HCT116 (cell line): ENCODE measurements at regions not wholly inside any gene's neighbourhood (a gene's known extent, or its start where the extent isn't known, plus 50 kb on each side); places are given as distances from the start of the nearest gene placed in this dataset.

Experiments
- ATAC-seq: fragments of 200-7000 bp; cut with Tn5 transposase; 2 replicates; pipeline ENCODE4 v1.9.1; 2020; ENCODE audit warnings: mild to moderate bottlenecking, moderate library complexity
- BruUV-seq: library from RNA; stranded (reverse); fragments of 400-500 nt; replicated peaks from 2 replicates; lab custom pipeline; 2021; lab: Mats Ljungman, UMichigan
- CTCF ChIA-PET: fragments of 300-600 bp; sonication (Branson Sonifier 250); formaldehyde crosslinking; loops from one replicate; lab custom pipeline; 2021; ENCODE audit warnings: antibody characterized with exemption; lab: Charles Lee
- POLR2A ChIA-PET: fragments of 300-600, 350-600 bp; sonication (Branson Sonifier 250); formaldehyde crosslinking; loops from one replicate; lab custom pipeline; 2021; ENCODE audit warnings: antibody characterized with exemption; lab: Charles Lee
- RAD21 ChIA-PET, 2 experiments: fragments of 300-600 bp; sonication (Branson Sonifier 250); formaldehyde crosslinking; loops; one replicate each; lab custom pipeline; 2023; ENCODE audit warnings: low total read pairs in 2 of 2; ENCODE audit not compliant: uncharacterized antibody in 2 of 2, unreplicated experiment in 2 of 2, low non-redundant PET in 1 of 2; lab: Charles Lee
- DNase-seq: peaks from one replicate; pipeline ENCODE4 v3.0.0-alpha.2; 2010; ENCODE audit warnings: low read depth, low spot score
- H2AFZ ChIP-seq: fragments of 200-600 bp; shearing (Covaris generic), sonication (generic); 2 replicates; pipeline ENCODE4 v1.6.1; 2017; ENCODE audit warnings: low read depth, mixed run types, mixed read lengths, antibody characterized with exemption, low read length; ENCODE audit not compliant: poor library complexity, severe bottlenecking
- H3K27ac ChIP-seq: 2 replicates; pipeline ENCODE4 v1.5.1; 2012; ENCODE audit warnings: low read depth, low read length
- H3K27me3 ChIP-seq: fragments of 200-600 bp; sonication (generic); 2 replicates; pipeline ENCODE4 v1.6.1; 2016; ENCODE audit warnings: mixed run types, low read length, mixed read lengths; ENCODE audit not compliant: insufficient read depth
- H3K36me3 ChIP-seq, 2 experiments: fragments of 200-500 bp in 1 of 2; fragments of 200-600 bp in 1 of 2; sonication (Bioruptor generic) in 1 of 2; sonication (generic) in 1 of 2; 2 replicates each; pipeline versions ENCODE4 v1.5.1 to v1.6.1; 2014 to 2016; ENCODE audit warnings: low read length in 2 of 2, inconsistent platforms in 1 of 2, mixed read lengths in 1 of 2, mixed run types in 1 of 2; ENCODE audit not compliant: insufficient read depth in 2 of 2, control insufficient read depth in 1 of 2
- H3K4me1 ChIP-seq, 2 experiments: fragments of 200-600 bp in 1 of 2; sonication (generic) in 1 of 2; 2 replicates each; pipeline versions ENCODE4 v1.5.1 to v1.6.1; 2012 to 2017; ENCODE audit warnings: low read length in 2 of 2, inconsistent platforms in 1 of 2, mild to moderate bottlenecking in 1 of 2, mixed read lengths in 1 of 2, mixed run types in 1 of 2, moderate library complexity in 1 of 2; ENCODE audit not compliant: insufficient read depth in 2 of 2, control insufficient read depth in 1 of 2
- H3K4me2 ChIP-seq: fragments of 200-600 bp; sonication (generic); 2 replicates; pipeline ENCODE4 v1.6.1; 2017; ENCODE audit warnings: mixed run types, low read length, mixed read lengths
- H3K4me3 ChIP-seq, 2 experiments: fragments of 200-600 bp in 1 of 2; sonication (generic) in 1 of 2; replicated peaks in 1 of 2; 2 replicates each; pipeline ENCODE4 v1.5.1; 2011 to 2016; ENCODE audit warnings: low read length in 2 of 2, control low read depth in 1 of 2, low read depth in 1 of 2, mild to moderate bottlenecking in 1 of 2, mixed read lengths in 1 of 2, mixed run types in 1 of 2
- H3K79me2 ChIP-seq: fragments of 200-600 bp; sonication (generic); 2 replicates; pipeline ENCODE4 v1.6.1; 2017; ENCODE audit warnings: mild to moderate bottlenecking, mixed run types, low read length, moderate library complexity, mixed read lengths; ENCODE audit not compliant: insufficient read depth
- H3K9ac ChIP-seq: fragments of 200-600 bp; sonication (generic); 2 replicates; pipeline ENCODE4 v1.6.1; 2016; ENCODE audit warnings: low read length, mixed read lengths
- H3K9me2 ChIP-seq: fragments of 200-600 bp; sonication (generic), shearing (Covaris generic); 2 replicates; pipeline ENCODE4 v1.6.1; 2017; ENCODE audit warnings: mixed run types, mild to moderate bottlenecking, moderate library complexity; ENCODE audit not compliant: insufficient read depth
- H3K9me3 ChIP-seq, 2 experiments: fragments of 200-500 bp in 1 of 2; fragments of 200-600 bp in 1 of 2; sonication (Bioruptor generic) in 1 of 2; sonication (generic) in 1 of 2; 2 replicates each; pipeline ENCODE4 v1.6.1; 2014 to 2017; ENCODE audit warnings: low read length in 2 of 2, mixed read lengths in 2 of 2, inconsistent platforms in 1 of 2, low read depth in 1 of 2, mild to moderate bottlenecking in 1 of 2, mixed run types in 1 of 2, moderate library complexity in 1 of 2; ENCODE audit not compliant: control insufficient read depth in 1 of 2, insufficient read depth in 1 of 2
- H4K20me1 ChIP-seq: fragments of 200-600 bp; sonication (generic), shearing (Covaris generic); 2 replicates; pipeline ENCODE4 v1.6.1; 2017; ENCODE audit warnings: mixed run types, mild to moderate bottlenecking, moderate library complexity; ENCODE audit not compliant: insufficient read depth
- CBX3 ChIP-seq: IDR thresholded peaks from 2 replicates; pipeline ENCODE4 v1.6.1; 2012; ENCODE audit warnings: low read depth
- CTCF ChIP-seq, 3 experiments: fragments of 200-600 bp in 1 of 3; sonication (generic) in 1 of 3; IDR thresholded peaks in 2 of 3; conservative IDR thresholded peaks in 1 of 3; 2 replicates each; pipeline ENCODE4 v1.5.1; 2012 to 2017; ENCODE audit warnings: low read depth in 2 of 3, low read length in 2 of 3, antibody characterized with exemption in 1 of 3, borderline replicate concordance in 1 of 3, control low read depth in 1 of 3, mild to moderate bottlenecking in 1 of 3, mixed read lengths in 1 of 3, mixed run types in 1 of 3, moderate library complexity in 1 of 3; ENCODE audit not compliant: insufficient read depth in 1 of 3
- ELF1 ChIP-seq: IDR thresholded peaks from 2 replicates; pipeline ENCODE4 v1.6.1; 2012; ENCODE audit warnings: low read depth, borderline replicate concordance
- MAX ChIP-seq: IDR thresholded peaks from 2 replicates; pipeline ENCODE4 v1.6.1; 2012
- POLR2A ChIP-seq: IDR thresholded peaks from 2 replicates; pipeline ENCODE4 v1.7.0; 2011; ENCODE audit warnings: borderline replicate concordance; ENCODE audit not compliant: insufficient read depth, insufficient read length; ENCODE audit errors: extremely low read depth
- RAD21 ChIP-seq: IDR thresholded peaks from 2 replicates; pipeline ENCODE4 v1.6.1; 2012; ENCODE audit warnings: low read depth, mild to moderate bottlenecking
- SP1 ChIP-seq: IDR thresholded peaks from 2 replicates; pipeline ENCODE4 v1.6.1; 2012; ENCODE audit warnings: low read depth
- YY1 ChIP-seq: IDR thresholded peaks from 2 replicates; pipeline ENCODE4 v1.6.1; 2011; ENCODE audit warnings: low read length, low read depth, moderate library complexity, mild to moderate bottlenecking; ENCODE audit not compliant: insufficient replicate concordance; ENCODE audit errors: extremely low read depth
- ZBTB33 ChIP-seq: IDR thresholded peaks from 2 replicates; pipeline ENCODE4 v1.6.1; 2011; ENCODE audit warnings: mild to moderate bottlenecking, low read length, moderate library complexity; ENCODE audit not compliant: insufficient replicate concordance; ENCODE audit errors: extremely low read depth
- ZFX ChIP-seq: fragments of 450-650 bp; IDR thresholded peaks from 2 replicates; pipeline ENCODE4 v1.6.1; 2017
- ZNF274 ChIP-seq: fragments of 200-500 bp; sonication (Bioruptor generic); IDR thresholded peaks from 2 replicates; pipeline ENCODE4 v1.6.1; 2014; ENCODE audit warnings: mild to moderate bottlenecking, low read depth, low read length, inconsistent platforms
- intact Hi-C: fragments of 100-400 bp; cut with micrococcal nuclease; formaldehyde crosslinking; loops from 2 replicates; pipeline ENCODE4 v1.10.0; 2022
- TF ChIP-seq, protein P1 (sequence below): IDR thresholded peaks from 2 replicates; pipeline ENCODE4 v1.6.1; 2012; ENCODE audit warnings: low read depth

DNA sequence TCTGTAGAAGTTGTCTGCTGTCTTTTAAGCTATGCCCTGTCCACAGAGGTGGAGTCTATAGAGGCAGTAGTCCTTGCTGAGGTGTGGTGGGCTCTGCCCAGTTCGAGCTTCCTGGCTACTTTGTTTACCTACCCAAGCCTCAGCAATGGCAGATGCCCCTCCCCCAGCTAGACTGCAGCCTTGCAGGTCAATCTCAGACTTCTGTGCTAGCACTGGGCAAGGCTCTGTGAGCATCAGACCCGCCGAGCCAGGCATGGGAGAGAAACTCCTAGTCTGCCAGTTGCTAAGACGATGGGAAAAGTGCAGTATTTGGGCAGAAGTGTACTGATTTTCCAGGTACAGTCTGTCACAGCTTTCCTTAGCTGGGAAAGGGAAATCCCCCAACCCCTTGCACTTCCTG is 694.1 kb upstream of the CDH6 start:
- RAD21 ChIA-PET, result no interaction called here
- Histone ChIP-seq H3K4me3 (no peak overlapping the region), H3K9me2 (no peaks in the 10 kb centered on the region), H3K36me3 (no peaks in the 10 kb centered on the region), H2AFZ (no peak overlapping the region), H3K79me2 (no peaks in the 10 kb centered on the region), H4K20me1 (no peaks in the 10 kb centered on the region), H3K4me2 (no peak overlapping the region), H3K27ac (no peak overlapping the region), H3K4me1 (no peaks in the 10 kb centered on the region), H3K9me3 (peaks cover 0 to 16% of the 10 kb centered on the region in 2 experiments; a peak in 2 of 4 replicates), H3K9ac (no peak overlapping the region), H3K27me3 (no peaks in the 10 kb centered on the region)
- intact Hi-C loops, result no loop called here
- POLR2A ChIA-PET, result no interaction called here
- TF ChIP-seq CBX3, result no peak
- CTCF ChIA-PET, result no interaction called here
- no TSS peak for BruUV-seq
- no peak for ATAC-seq
- DNase-seq, result no peak

GRCh38 chr5:30498972-30499371 is 694.5 kb upstream of the CDH6 start:
- ChIA-PET POLR2A (no interaction called here), RAD21 (no interaction called here), CTCF (no interaction called here)
- H3K27ac ChIP-seq, result no peak overlapping the region
- H3K79me2 ChIP-seq, result no peaks in the 10 kb centered on the region
- no peak overlapping the region for H3K9ac ChIP-seq
- H3K4me2 ChIP-seq, result no peak overlapping the region
- no peak overlapping the region for H3K4me3 ChIP-seq
- H3K4me1 ChIP-seq, result no peaks in the 10 kb centered on the region
- H3K9me2 ChIP-seq, result no peaks in the 10 kb centered on the region
- intact Hi-C loops, result no loop called here
- no peak for ATAC-seq
- BruUV-seq, result no TSS peak
- no peaks in the 10 kb centered on the region for H4K20me1 ChIP-seq
- H3K36me3 ChIP-seq, result no peaks in the 10 kb centered on the region
- peaks cover 0 to 16% of the 10 kb centered on the region in 2 experiments; a peak in 2 of 4 replicates for H3K9me3 ChIP-seq
- H2AFZ ChIP-seq, result no peak overlapping the region
- no peaks in the 10 kb centered on the region for H3K27me3 ChIP-seq
- DNase-seq, result no peak
- TF ChIP-seq ELF1 (no peak), CTCF (IDR thresholded peaks at IDR 0.05 in 2 of 3, conservative IDR thresholded peaks at IDR 0.05 in 1 of 3; ENCODE audit: borderline replicate concordance in 1 of 3, insufficient read depth in 1 of 3, low read depth in 2 of 3, low read length in 2 of 3) (no peak), ZBTB33 (no peak), ZNF274 (no peak), CBX3 (no peak), MAX (no peak), POLR2A (no peak), ZFX (no peak), YY1 (no peak), RAD21 (no peak), SP1 (no peak)
- TF ChIP-seq, protein P1, sequence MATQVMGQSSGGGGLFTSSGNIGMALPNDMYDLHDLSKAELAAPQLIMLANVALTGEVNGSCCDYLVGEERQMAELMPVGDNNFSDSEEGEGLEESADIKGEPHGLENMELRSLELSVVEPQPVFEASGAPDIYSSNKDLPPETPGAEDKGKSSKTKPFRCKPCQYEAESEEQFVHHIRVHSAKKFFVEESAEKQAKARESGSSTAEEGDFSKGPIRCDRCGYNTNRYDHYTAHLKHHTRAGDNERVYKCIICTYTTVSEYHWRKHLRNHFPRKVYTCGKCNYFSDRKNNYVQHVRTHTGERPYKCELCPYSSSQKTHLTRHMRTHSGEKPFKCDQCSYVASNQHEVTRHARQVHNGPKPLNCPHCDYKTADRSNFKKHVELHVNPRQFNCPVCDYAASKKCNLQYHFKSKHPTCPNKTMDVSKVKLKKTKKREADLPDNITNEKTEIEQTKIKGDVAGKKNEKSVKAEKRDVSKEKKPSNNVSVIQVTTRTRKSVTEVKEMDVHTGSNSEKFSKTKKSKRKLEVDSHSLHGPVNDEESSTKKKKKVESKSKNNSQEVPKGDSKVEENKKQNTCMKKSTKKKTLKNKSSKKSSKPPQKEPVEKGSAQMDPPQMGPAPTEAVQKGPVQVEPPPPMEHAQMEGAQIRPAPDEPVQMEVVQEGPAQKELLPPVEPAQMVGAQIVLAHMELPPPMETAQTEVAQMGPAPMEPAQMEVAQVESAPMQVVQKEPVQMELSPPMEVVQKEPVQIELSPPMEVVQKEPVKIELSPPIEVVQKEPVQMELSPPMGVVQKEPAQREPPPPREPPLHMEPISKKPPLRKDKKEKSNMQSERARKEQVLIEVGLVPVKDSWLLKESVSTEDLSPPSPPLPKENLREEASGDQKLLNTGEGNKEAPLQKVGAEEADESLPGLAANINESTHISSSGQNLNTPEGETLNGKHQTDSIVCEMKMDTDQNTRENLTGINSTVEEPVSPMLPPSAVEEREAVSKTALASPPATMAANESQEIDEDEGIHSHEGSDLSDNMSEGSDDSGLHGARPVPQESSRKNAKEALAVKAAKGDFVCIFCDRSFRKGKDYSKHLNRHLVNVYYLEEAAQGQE, result no peak
